Liver (tissue), 8 donors: ENCODE measurements at regions not wholly inside any gene's neighbourhood (a gene's known extent, or its start where the extent isn't known, plus 50 kb on each side); places are given as distances from the start of the nearest gene placed in this dataset.

Experiments
- DNase-seq: peaks from one replicate; pipeline ENCODE4 v3.0.0-alpha.2; 2017; ENCODE audit warnings: low spot score
- H3K27ac ChIP-seq, 2 donors: one replicate each; pipeline ENCODE4 v1.7.0; 2013; ENCODE audit warnings: inconsistent platforms in 2 of 2, low read length in 2 of 2, control low read depth in 1 of 2, low read depth in 1 of 2, mild to moderate bottlenecking in 1 of 2
- H3K27me3 ChIP-seq, 4 donors: one replicate each; pipeline versions ENCODE4 v1.6.1 to v1.7.0; 2013; ENCODE audit warnings: low read length in 3 of 4, inconsistent platforms in 1 of 4, mild to moderate bottlenecking in 1 of 4, moderate library complexity in 1 of 4; ENCODE audit not compliant: control insufficient read depth in 4 of 4, insufficient read depth in 4 of 4
- H3K36me3 ChIP-seq, 4 donors: one replicate each; pipeline versions ENCODE4 v1.6.1 to v1.7.0; 2013; ENCODE audit warnings: low read length in 3 of 4, mild to moderate bottlenecking in 3 of 4, low read depth in 1 of 4, moderate library complexity in 1 of 4; ENCODE audit not compliant: control insufficient read depth in 4 of 4, insufficient read depth in 3 of 4
- H3K4me1 ChIP-seq, 4 donors: one replicate each; pipeline versions ENCODE4 v1.6.1 to v1.7.0; 2013; ENCODE audit warnings: low read length in 3 of 4, mild to moderate bottlenecking in 3 of 4, moderate library complexity in 1 of 4; ENCODE audit not compliant: control insufficient read depth in 4 of 4, insufficient read depth in 4 of 4
- H3K4me3 ChIP-seq, 3 donors: one replicate each; pipeline versions ENCODE4 v1.6.1 to v1.7.0; 2013; ENCODE audit warnings: low read length in 3 of 3, control low read depth in 1 of 3, low read depth in 1 of 3, mild to moderate bottlenecking in 1 of 3
- H3K9ac ChIP-seq, 2 donors: one replicate each; pipeline ENCODE4 v1.7.0; 2013; ENCODE audit warnings: low read length in 2 of 2, mild to moderate bottlenecking in 2 of 2, moderate library complexity in 2 of 2, control low read depth in 1 of 2, low read depth in 1 of 2
- H3K9me3 ChIP-seq, 4 donors: one replicate each; pipeline versions ENCODE4 v1.6.1 to v1.7.0; 2013; ENCODE audit warnings: low read length in 3 of 4; ENCODE audit not compliant: control insufficient read depth in 4 of 4
- ATF3 ChIP-seq: IDR thresholded peaks from 2 replicates; pipeline ENCODE4 v1.6.1; 2016; ENCODE audit warnings: antibody characterized with exemption
- CTCF ChIP-seq: fragments of 150-350 bp; IDR thresholded peaks from 2 replicates; pipeline ENCODE4 v1.5.1; 2017; ENCODE audit warnings: improper control_type of control experiment, low read depth, low read length; ENCODE audit not compliant: missing input control
- EGR1 ChIP-seq, 2 donors: IDR thresholded peaks; 2 replicates each; pipeline ENCODE4 v1.6.1; 2016 to 2018; ENCODE audit warnings: antibody characterized with exemption in 2 of 2, low read depth in 2 of 2
- FOXA1 ChIP-seq: IDR thresholded peaks from 2 replicates; pipeline ENCODE4 v1.6.1; 2016; ENCODE audit warnings: antibody characterized with exemption
- FOXA2 ChIP-seq: IDR thresholded peaks from 2 replicates; pipeline ENCODE4 v1.6.1; 2016; ENCODE audit warnings: antibody characterized with exemption
- GABPA ChIP-seq, 2 donors: IDR thresholded peaks in 1 of 2; conservative IDR thresholded peaks in 1 of 2; 2 replicates each; pipeline ENCODE4 v1.6.1; 2016; ENCODE audit warnings: antibody characterized with exemption in 2 of 2, mild to moderate bottlenecking in 1 of 2, moderate library complexity in 1 of 2
- HNF4G ChIP-seq: IDR thresholded peaks from 2 replicates; pipeline ENCODE4 v1.6.1; 2016; ENCODE audit warnings: antibody characterized with exemption
- JUND ChIP-seq, 2 donors: IDR thresholded peaks; 2 replicates each; pipeline ENCODE4 v1.6.1; 2016; ENCODE audit warnings: antibody characterized with exemption in 2 of 2
- MAX ChIP-seq: IDR thresholded peaks from 2 replicates; pipeline ENCODE4 v1.6.1; 2016; ENCODE audit warnings: antibody characterized with exemption
- RAD21 ChIP-seq, 2 donors: IDR thresholded peaks; 2 replicates each; pipeline ENCODE4 v1.6.1; 2016; ENCODE audit warnings: antibody characterized with exemption in 2 of 2, mild to moderate bottlenecking in 2 of 2
- REST ChIP-seq: IDR thresholded peaks from 2 replicates; pipeline ENCODE4 v1.6.1; 2016; ENCODE audit warnings: antibody characterized with exemption, mild to moderate bottlenecking
- RXRA ChIP-seq, 2 donors: IDR thresholded peaks; 2 replicates each; pipeline ENCODE4 v1.6.1; 2017 to 2018; ENCODE audit warnings: antibody characterized with exemption in 2 of 2, mild to moderate bottlenecking in 1 of 2
- SP1 ChIP-seq: IDR thresholded peaks from 2 replicates; pipeline ENCODE4 v1.6.1; 2018; ENCODE audit warnings: antibody characterized with exemption, mild to moderate bottlenecking
- TAF1 ChIP-seq: conservative IDR thresholded peaks from 2 replicates; pipeline ENCODE4 v1.6.1; 2016; ENCODE audit warnings: antibody characterized with exemption, mild to moderate bottlenecking
- ZBTB33 ChIP-seq: IDR thresholded peaks from 2 replicates; pipeline ENCODE4 v1.6.1; 2016; ENCODE audit warnings: antibody characterized with exemption
- WGBS: extraction: QIAGEN DNeasy Blood & Tissue Kit; methylation state at CpG from one replicate; pipeline ENCODE4 v1.1.7; 2013; 5-methylcytosine and 5-hydroxymethylcytosine counted together
- donor health status: healthy.
- donor health status: healthy.
- donor health status: healthy.
- donor health status: healthy.
- donor health status: healthy.

- H3K27me3 ChIP-seq, result no peaks in the 10 kb centered on the region
- DNase-seq, result no peak
- no peaks in the 10 kb centered on the region for H3K36me3 ChIP-seq
- TF ChIP-seq RAD21 (IDR thresholded peaks at IDR 0.05) (peak; percentile 70 to 71), HNF4G (no peak), CTCF (peak; percentile 9), FOXA2 (no peak)
- no peak overlapping the region for H3K9ac ChIP-seq
- H3K4me1 ChIP-seq, result no peaks in the 10 kb centered on the region
- H3K9me3 ChIP-seq, result no peaks in the 10 kb centered on the region
- H3K4me3 ChIP-seq, result no peak overlapping the region
- no peak overlapping the region for H3K27ac ChIP-seq
Measured at GRCh38 chr16:64089697-64090096, 1032.2 kb downstream of the CDH11 start.

- H3K4me1 ChIP-seq, result no peaks in the 10 kb centered on the region
- no peak overlapping the region for H3K9ac ChIP-seq
- H3K4me3 ChIP-seq, result no peak overlapping the region
- WGBS, result 79% methylated on average over 5 of the region's 5 CpGs
- H3K9me3 ChIP-seq, result no peaks in the 10 kb centered on the region
- H3K27ac ChIP-seq, result no peak overlapping the region
- no peaks in the 10 kb centered on the region for H3K27me3 ChIP-seq
- no peaks in the 10 kb centered on the region for H3K36me3 ChIP-seq
- DNase-seq, result no peak
- TF ChIP-seq FOXA1 (no peak), ZBTB33 (no peak), GABPA (IDR thresholded peaks at IDR 0.05 in 1 of 2, conservative IDR thresholded peaks at IDR 0.05 in 1 of 2) (no peak)
Measured at GRCh38 chr16:64088838-64089237, 1033.0 kb downstream of the CDH11 start.

GRCh38 chr16:64085296-64085695 is 1036.6 kb downstream of the CDH11 start:
- Histone ChIP-seq H3K27me3 (no peaks in the 10 kb centered on the region), H3K9ac (no peak overlapping the region), H3K4me3 (no peak overlapping the region), H3K36me3 (no peaks in the 10 kb centered on the region), H3K27ac (no peak overlapping the region), H3K4me1 (no peaks in the 10 kb centered on the region), H3K9me3 (no peaks in the 10 kb centered on the region)
- DNase-seq, result no peak
- 76% methylated on average over 4 of the region's 4 CpGs for WGBS
- TF ChIP-seq CTCF (no peak), RAD21 (IDR thresholded peaks at IDR 0.05) (no peak), EGR1 (IDR thresholded peaks at IDR 0.05; ENCODE audit: low read depth in 2 of 2) (no peak), JUND (IDR thresholded peaks at IDR 0.05) (no peak), ATF3 (no peak), TAF1 (no peak), HNF4G (no peak), SP1 (no peak), MAX (no peak), RXRA (IDR thresholded peaks at IDR 0.05) (no peak), GABPA (IDR thresholded peaks at IDR 0.05 in 1 of 2, conservative IDR thresholded peaks at IDR 0.05 in 1 of 2) (no peak), FOXA2 (no peak), ZBTB33 (no peak), REST (no peak)
